HG03103 (cell line): ENCODE measurements at regions not wholly inside any gene's neighbourhood (a gene's known extent, or its start where the extent isn't known, plus 50 kb on each side); places are given as distances from the start of the nearest gene placed in this dataset.
"Not testable (repeated sequence)": the region's sequence is repeated elsewhere in the genome, so short reads cannot be mapped to it uniquely, and the experiment has no call there.

Experiments
- ATAC-seq: cut with Tn5 transposase; IDR thresholded peaks from one replicate; pipeline ENCODE4 v1.9.1; 2021; ENCODE audit warnings: low read depth; ENCODE audit not compliant: unreplicated experiment

DNA sequence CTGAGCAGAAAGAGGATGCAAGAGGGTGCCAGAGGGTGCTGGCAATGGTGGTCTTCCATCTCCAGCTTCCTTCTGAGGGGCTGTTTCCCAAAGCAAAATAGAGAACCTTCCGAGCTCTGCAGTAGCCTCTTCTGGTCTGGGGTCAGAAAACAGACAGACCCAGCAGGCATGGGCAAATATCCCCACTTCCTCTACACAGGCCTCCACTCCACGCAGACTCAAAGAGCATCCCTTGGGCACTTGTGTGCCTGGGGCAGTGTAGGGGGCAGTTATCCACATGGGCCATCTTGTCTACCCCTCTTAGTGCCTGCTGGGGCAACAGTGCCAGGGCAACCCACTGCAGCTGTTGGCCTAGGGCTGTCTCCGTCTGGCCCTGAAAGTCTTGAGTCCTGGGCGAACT, 231.9 kb downstream of the TTC8 start:
- ATAC-seq: no peak

DNA sequence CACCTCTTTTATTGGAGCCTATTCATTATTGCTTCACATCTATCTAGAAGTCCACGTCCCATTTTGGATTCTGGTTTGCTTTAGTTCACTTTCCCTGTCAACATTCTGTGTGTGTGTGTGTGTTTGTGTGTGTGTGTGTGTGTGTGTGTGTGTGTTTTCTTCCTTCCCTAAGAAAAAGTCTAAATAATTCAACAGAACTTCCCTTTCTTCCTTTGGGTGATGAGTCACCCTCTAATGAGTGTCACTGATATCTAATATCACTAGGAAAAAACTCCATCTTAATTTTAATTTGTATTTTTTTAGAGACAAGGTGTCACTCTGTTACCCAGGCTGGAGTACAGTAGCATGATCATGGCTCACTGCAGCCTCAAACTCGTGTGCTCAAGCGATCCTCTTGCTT, 234.2 kb downstream of the TTC8 start:
- no peak for ATAC-seq

DNA sequence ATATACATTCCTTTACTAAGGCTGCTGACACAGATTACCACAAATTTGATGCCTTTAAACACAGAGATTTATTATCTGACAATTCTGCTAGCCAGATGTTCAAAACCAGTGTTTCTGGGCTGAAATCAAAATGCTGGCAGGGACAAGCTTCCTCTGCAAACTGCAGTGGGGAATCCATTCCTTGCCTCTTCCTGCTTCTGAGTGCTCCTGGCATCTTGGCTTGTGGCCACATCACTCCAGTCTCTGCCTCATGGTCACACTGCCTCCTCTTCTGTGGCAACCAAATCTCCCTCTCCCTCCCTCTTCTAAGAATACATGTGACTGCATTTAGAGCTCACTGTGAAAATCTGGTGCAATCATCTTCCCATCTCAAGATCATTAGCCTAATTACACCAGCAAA, 235.7 kb downstream of the TTC8 start:
- ATAC-seq: no peak

DNA sequence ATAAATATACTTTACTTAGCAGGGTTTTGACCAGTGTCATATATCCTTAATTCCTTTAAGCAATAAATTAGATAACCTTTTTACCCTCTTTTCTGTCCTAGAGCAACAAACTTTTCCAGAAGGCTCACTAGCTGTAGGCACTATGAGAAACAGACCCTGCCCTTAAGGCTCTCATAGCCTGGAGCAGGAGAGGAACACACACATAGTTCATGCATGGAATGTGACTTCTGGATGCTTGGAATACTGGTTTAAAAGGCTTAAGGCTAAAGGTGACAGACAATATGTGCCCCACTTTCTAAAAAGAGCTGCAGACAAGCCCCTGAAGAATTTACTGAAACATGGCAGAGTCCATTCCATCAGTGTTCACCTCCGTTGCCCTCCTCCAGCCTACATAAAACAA, 237.2 kb downstream of the TTC8 start:
- ATAC-seq: no peak

DNA sequence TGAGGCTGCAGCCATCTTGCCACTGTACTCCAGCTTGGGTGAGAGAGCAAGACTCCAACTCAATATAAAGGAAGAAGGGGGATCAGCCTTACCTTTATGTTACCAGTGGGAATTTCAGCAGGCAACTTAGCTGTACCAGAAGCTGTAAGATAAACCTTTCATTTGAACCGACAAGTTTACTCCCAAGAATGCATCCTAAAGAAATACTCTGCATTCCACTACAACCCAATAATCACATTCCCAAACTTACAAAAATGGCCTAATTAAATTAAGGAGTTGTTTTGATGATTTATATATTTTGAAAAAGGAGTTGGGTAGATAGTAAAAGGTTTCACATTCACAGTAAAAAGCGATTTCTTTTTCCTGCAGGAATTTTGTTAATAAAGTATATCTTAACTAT, 241.4 kb downstream of the TTC8 start:
- no peak for ATAC-seq

DNA sequence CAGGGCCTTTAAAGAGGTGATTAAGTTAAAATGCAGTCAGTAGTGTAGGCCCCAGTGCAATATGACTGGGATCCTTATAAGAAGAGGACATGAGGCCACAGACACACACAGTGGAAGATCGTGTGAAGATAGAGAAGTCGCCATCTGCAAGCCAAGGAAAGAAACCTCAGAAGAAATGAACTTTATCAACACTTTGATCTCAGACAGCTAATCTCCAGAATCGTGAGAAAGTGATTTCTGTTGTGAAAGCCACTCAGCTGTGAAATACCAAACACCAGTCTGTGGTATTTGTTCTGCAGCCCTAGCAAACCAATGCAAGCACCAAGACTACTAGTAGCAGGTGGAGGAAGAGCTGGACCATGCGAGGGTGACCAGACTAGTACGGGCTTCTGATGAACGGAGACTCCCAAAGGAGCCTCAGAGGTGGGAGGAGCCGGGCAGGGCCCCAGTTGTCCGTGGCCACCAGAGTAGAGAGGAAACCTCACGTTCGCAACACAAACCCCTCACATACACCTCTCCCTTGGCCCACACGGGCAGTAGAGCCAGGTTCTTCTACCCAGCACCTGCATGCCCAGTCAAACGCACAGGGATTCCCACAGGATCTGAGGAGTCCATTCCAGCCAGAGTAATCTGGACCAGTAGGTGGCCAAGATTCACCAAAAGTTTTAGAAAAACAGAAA, 243.0 kb downstream of the TTC8 start:
- no peak for ATAC-seq

DNA sequence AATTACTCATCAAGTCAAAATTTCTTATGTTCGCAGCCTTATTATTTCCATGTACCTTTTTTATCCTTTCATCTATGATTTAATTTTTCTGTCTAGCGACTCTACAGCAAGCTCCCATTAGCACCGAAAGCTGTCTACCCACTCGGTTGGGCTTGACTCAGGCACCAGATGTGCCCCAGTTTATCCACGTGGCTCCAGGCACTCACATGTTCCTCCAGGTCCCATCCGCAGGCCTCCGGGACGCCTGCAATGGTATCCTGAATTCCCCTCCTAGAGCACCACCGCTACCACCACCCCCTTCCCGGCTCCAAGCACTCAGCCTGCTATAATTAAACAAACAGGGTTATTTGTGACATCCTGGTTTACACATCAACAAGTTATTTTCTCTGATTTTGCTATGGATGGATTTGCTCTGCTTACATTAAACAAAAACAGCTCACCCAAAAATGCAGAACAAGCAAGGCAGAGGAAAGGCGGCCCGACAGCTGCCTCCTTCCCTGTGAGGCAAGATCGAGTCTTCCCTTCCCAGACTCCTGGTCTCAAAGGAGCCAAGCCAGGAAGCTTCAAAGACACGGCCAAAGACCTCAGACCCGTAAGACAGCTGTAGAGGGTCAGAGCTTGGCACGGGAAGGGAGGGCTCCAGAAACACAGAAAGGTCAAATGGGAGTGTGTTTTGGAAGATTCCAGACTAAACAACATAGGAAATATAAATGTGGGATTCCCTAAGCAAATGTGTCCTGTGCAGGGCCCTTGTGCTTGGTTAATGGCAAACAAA, 253.8 kb downstream of the TTC8 start:
- no peak for ATAC-seq

DNA sequence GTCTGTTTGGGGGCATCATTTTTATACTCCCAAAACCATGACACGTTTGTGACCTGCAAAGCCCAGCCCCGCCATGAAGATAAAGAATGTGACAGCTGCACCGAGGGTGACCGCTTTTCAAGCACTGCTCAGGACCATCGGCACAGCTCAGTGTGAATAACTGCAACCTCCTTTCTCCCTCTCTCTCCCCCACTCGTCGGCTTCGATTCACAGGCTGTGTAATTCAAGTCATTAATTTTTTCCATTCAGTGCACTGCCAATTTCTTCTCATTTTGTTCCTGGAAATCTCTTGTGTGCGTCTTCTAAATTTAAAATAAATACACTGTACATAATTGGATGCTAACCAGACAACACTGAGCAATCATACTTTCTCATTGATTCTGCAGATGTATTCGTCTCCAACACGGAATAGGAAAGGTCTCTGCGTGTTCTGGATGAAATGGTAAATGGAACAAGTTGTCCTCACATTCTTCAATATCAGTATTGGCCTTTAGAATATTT, 260.8 kb downstream of the TTC8 start:
- no peak for ATAC-seq

DNA sequence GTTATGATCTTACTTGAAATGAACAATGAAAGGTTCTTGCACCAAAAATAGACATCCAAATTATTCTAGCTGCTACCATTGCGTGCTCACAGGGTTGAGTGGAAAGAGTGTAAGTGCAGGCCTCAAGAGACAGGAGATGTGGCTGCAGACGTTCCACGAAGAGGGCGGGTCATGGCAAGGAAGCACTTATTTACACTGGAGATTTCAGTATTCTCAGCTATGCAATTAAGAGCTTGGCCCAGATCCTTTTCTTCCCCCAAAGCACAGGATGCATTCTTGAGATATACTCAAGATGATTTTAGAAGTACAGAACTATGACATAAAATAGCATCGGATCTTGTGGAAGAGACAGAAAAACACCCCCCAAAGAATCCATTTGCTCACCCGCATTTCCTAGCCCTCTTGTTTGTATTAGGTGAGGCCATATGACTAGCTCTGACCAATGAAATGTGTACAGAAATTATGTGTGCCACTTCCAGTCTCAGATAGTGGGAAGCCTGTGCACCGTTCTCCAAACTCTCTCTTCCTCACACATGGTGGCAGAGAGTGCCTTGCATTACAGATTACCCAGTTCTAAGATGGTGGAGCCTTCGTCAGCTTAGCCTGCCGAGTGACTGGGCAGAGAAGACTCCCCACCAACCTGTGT, 261.4 kb downstream of the TTC8 start:
- no peak for ATAC-seq

DNA sequence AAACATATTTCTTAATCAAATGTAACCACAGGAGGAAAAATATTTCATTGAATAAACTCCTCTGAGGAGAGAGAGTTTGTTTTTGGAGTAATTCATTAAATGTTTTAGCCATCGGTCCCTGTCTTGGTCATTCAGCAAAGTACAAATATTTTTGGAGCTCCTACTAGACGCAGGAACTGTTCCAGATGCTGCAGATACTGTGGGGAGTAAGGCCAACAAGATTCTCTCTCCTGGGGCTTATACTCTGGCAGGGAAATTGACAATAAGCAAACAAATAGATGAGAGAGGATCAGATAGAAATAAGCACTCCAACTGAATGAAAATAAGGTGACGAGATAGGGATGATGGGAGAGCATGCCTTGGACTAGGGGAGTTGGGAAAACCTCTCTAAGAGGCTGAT, 264.1 kb downstream of the TTC8 start:
- no peak for ATAC-seq

DNA sequence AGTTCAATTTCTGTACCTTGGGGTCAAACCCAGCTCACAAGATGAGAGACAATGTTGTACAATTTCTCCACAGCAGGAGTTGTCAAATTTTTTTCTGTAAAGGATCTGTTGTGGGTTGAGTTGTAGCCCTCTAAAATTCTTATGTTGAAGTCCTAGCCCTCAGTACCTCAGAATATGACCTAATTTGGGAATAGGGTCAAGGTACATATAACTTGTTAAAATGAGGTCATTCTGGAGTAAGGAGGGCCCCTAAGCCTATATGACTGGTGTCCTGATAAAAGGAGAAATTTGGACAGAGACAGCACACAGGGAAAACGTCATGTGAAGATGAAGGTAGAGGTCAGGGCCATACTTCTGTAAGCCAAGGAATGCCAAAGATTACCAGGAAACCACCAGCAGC, 264.9 kb downstream of the TTC8 start:
- ATAC-seq: no peak

DNA sequence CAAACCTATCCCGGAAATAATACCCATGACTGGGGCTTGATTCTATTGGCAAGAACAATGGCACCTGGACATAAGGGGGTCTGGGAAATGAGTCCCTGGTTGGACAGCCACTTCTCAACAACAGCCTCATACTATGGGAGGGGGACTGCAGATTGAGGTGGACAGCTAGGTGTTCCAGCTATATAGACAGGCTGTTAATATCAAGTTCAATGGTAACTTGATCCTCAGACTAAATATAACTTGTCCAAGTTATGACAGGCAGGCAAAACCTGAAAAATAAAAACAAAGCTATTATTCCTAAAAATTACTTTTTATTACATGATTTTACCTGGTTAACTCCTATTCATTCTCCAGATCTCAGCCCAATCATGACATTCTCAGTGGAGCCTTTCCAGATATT, 267.3 kb downstream of the TTC8 start:
- ATAC-seq: no peak

DNA sequence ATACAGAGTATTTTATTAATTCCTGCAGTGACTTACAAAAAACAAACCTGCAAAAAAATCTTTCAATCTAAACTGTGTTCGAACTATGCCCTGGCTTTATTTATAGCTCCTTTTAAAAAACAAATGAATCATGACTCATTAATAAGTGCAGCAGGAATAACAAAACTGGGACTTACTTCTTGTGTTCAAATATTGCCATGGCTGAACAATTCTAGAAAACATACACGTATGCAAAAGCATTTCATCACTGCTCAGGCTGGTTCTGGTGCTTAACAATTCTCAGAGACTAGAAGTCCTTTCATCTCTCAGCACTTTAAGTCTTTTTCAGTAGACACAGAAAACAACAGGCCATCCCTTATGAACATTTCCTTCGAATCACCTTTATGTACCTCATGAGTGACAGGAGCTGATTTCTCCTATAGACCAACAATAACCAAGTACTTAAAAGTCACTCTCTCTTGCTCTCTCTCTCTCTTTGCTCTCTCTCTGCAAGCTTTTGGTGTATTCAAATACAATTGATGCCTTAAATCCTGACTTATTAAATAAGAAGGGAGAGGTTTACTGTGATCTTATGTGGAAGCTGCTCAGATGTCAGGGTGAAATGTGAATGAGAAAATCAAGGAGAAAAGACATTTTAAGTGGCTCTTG, 268.8 kb downstream of the TTC8 start:
- no peak for ATAC-seq

DNA sequence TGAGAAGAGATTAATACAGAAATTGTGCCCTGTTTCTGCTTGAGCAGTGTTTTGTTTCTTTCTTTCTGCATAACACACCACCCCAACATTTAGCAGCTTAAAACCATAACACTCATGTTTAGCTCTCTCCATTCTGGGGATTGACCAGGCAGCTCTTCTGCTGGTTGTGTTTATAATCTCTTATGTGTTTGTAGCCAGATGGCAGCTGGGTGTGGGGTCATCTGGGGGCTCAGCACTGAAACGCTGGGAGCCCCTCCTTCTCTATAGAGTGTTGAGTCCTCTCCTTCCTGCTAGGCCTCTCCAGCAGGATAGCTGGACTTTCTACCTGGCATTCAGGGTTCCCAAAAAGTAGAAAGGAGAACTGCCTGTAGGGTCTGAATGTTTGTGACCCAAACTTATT, 270.6 kb downstream of the TTC8 start:
- ATAC-seq: no peak

DNA sequence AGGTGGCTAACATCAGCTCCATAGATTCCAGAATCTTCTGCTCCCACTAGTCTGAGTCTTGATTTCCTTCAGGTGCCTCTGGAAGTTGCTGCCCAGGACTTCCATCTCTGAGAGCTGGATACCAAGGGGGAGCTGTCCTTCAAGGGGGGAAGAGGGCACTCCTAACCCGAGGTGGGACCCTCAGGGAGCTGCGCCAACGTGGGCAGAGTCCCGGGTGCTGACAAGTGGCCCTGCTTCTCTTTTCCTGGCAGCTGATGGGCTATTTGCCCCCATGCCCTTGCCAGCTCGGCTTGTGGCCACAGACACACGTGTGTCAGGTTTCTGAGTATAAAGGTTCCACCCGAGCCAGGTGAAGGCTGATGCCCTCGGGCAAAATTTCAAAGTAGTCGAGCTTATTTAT, 272.5 kb downstream of the TTC8 start:
- no peak for ATAC-seq

DNA sequence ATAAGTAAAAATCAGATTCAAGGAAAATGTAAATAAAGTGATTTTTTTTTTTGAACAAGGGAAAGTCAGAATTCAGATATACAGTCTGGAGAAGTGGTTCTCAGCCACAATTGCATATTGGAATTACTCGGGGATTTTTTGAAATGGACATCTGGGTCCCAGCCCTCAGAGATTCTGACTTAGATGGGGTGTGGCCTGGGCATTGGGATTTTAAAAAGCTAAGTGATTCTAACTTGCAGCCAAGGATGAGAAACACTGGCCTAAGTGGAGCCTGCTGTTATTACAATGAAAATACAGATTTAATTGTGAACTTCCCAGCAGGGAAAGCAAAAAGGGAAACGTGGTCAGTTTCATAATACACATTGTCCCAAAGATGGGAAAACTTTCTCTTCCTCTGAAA, 273.8 kb downstream of the TTC8 start:
- no peak for ATAC-seq

DNA sequence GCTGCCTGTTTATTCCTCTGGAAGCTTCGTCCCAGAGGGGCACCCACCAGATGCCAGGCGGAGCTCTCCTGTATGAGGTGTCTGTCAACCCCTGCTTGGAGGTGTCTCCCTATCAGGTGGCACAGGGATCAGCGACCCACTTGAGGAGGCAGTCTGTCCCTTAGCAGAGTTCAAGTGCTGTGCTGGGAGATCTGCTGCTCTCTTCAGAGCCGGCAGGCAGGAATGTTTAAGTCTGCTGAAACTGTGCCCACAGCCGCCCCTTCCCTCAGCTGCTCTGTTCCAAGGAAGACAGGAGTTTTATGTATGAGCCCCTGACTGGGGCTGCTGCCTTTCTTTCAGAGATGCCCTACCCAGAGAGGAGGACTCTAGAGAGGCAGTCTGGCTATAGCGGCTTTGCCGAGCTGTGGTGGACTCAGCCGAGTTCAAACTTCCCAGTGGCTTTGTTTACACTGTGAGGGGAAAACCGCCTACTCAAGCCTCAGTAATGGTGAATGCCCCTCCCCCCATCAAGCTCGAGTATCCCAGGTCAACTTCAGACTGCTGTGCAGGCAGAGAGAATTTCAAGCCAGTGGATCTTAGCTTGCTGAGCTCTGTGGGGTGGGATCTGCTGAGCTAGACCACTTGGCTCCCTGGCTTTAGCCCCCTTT, 279.8 kb downstream of the TTC8 start:
- ATAC-seq: not testable (repeated sequence)

DNA sequence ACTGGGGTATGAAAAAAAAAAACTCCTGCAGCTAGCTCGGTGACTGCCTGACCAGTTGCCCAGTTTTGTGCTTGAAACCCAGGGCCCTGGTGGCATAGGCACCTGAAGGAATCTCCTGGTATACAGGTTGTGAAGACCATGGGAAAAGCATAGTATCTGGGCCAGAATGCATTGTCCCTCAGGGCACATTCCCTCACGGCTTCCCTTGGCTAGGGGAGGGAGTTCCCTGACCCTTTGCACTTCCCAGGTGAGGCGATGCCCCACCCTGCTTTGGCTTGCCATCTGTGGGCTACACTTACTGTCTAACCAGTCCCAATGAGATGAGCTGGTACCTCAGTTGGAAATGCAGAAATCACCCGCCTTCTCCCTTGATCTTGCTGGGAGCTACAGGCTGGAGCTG, 280.4 kb downstream of the TTC8 start:
- not testable (repeated sequence) for ATAC-seq
